ENCODE measurements at regions not wholly inside any gene's neighbourhood (a gene's known extent, or its start where the extent isn't known, plus 50 kb on each side); places are given as distances from the start of the nearest gene placed in this dataset.

GRCh38 chr2:145018502-145018901 is 498.6 kb upstream of the ZEB2 start:
- H3K4me3 ChIP-seq (ENCODE audit: control insufficient read depth, low read depth, low read length) = no peak overlapping the region
- no peak for DNase-seq (ENCODE audit: low read depth)
- TF ChIP-seq CTCF (IDR thresholded peaks at IDR 0.05; ENCODE audit: control insufficient read depth, insufficient read depth, low read depth, low read length, missing control alignments) = no peak

GRCh38 chr2:145017149-145017548 is 497.2 kb upstream of the ZEB2 start:
- no peak overlapping the region for H3K4me3 ChIP-seq (ENCODE audit: control insufficient read depth, low read depth, low read length)
- no peak for DNase-seq (ENCODE audit: low read depth)
- no peak for TF ChIP-seq CTCF (IDR thresholded peaks at IDR 0.05; ENCODE audit: control insufficient read depth, insufficient read depth, low read depth, low read length, missing control alignments)

- DNase-seq (ENCODE audit: low read depth) = no peak
- no peak for TF ChIP-seq CTCF (IDR thresholded peaks at IDR 0.05; ENCODE audit: control insufficient read depth, insufficient read depth, low read depth, low read length, missing control alignments)
- H3K4me3 ChIP-seq (ENCODE audit: control insufficient read depth, low read depth, low read length) = no peak overlapping the region
Measured at GRCh38 chr2:145016711-145017110, 496.8 kb upstream of the ZEB2 start.

- DNase-seq (ENCODE audit: low read depth) = no peak
- no peak overlapping the region for H3K4me3 ChIP-seq (ENCODE audit: control insufficient read depth, low read depth, low read length)
- TF ChIP-seq CTCF (IDR thresholded peaks at IDR 0.05; ENCODE audit: control insufficient read depth, insufficient read depth, low read depth, low read length, missing control alignments) = no peak
Measured at GRCh38 chr2:145015561-145015960, 495.6 kb upstream of the ZEB2 start.

GRCh38 chr2:145012806-145013205 is 492.9 kb upstream of the ZEB2 start:
- TF ChIP-seq CTCF (IDR thresholded peaks at IDR 0.05; ENCODE audit: control insufficient read depth, insufficient read depth, low read depth, low read length, missing control alignments) = no peak
- no peak for DNase-seq (ENCODE audit: low read depth)
- no peak overlapping the region for H3K4me3 ChIP-seq (ENCODE audit: control insufficient read depth, low read depth, low read length)

GRCh38 chr2:145012214-145012670 is 492.3 kb upstream of the ZEB2 start:
- no peak overlapping the region for H3K4me3 ChIP-seq (ENCODE audit: control insufficient read depth, low read depth, low read length)
- no peak for TF ChIP-seq CTCF (IDR thresholded peaks at IDR 0.05; ENCODE audit: control insufficient read depth, insufficient read depth, low read depth, low read length, missing control alignments)
- DNase-seq (ENCODE audit: low read depth) = no peak

GRCh38 chr2:145010635-145011034 is 490.7 kb upstream of the ZEB2 start:
- no peak for TF ChIP-seq CTCF (IDR thresholded peaks at IDR 0.05; ENCODE audit: control insufficient read depth, insufficient read depth, low read depth, low read length, missing control alignments)
- H3K4me3 ChIP-seq (ENCODE audit: control insufficient read depth, low read depth, low read length) = no peak overlapping the region
- DNase-seq (ENCODE audit: low read depth) = no peak
